GM12891 (cell line): ENCODE measurements at regions not wholly inside any gene's neighbourhood (a gene's known extent, or its start where the extent isn't known, plus 50 kb on each side); places are given as distances from the start of the nearest gene placed in this dataset.

Experiments used
- PAX5 ChIP-seq: IDR thresholded peaks from 2 replicates; pipeline ENCODE4 v1.6.1; 2011; ENCODE audit warnings: low read length, moderate library complexity, mild to moderate bottlenecking; ENCODE audit not compliant: insufficient read depth, severe bottlenecking
- POLR2A ChIP-seq: IDR thresholded peaks from 2 replicates; pipeline ENCODE4 v1.6.1; 2011; ENCODE audit warnings: low read depth, low read length, control low read depth
- POLR2AphosphoS5 ChIP-seq: IDR thresholded peaks from 2 replicates; pipeline ENCODE4 v1.6.1; 2011; ENCODE audit warnings: low read depth, low read length, control low read depth
- TAF1 ChIP-seq: IDR thresholded peaks from 2 replicates; pipeline ENCODE4 v1.6.1; 2011; ENCODE audit warnings: low read depth, low read length, control low read depth

GRCh38 chr3:141434255-141434654, 52.6 kb upstream of the RASA2 start:
- TF ChIP-seq POLR2AphosphoS5 (no peak), POLR2A (no peak), TAF1 (no peak), PAX5 (no peak)
